Tibial artery (tissue), 4 donors: ENCODE measurements at regions not wholly inside any gene's neighbourhood (a gene's known extent, or its start where the extent isn't known, plus 50 kb on each side); places are given as distances from the start of the nearest gene placed in this dataset.

ENCODE experiments used
- DNase-seq, 2 donors: peaks; one replicate each; pipeline ENCODE4 v3.0.0-alpha.2; 2019
- H3K27ac ChIP-seq, 2 donors: fragments of 200-600 bp; sonication (generic) in 1 of 2; 1 replicate in 1 of 2; 2 replicates in 1 of 2; pipeline ENCODE4 v1.5.1; 2018 to 2019; ENCODE audit warnings: mild to moderate bottlenecking in 1 of 2
- H3K27me3 ChIP-seq, 2 donors: fragments of 200-600 bp; sonication (generic) in 1 of 2; one replicate each; pipeline versions ENCODE4 v1.5.1 to v1.6.0; 2016 to 2019
- H3K36me3 ChIP-seq, 3 donors: fragments of 200-600 bp; sonication (generic) in 2 of 3; one replicate each; pipeline ENCODE4 v1.5.1; 2016 to 2019; ENCODE audit warnings: mild to moderate bottlenecking in 2 of 3
- H3K4me1 ChIP-seq, 4 donors: fragments of 200-600 bp; sonication (generic) in 2 of 4; 1 replicate in 3 of 4; 2 replicates in 1 of 4; pipeline ENCODE4 v1.5.1; 2016 to 2019
- H3K4me3 ChIP-seq, 2 donors: fragments of 200-600 bp; sonication (generic) in 1 of 2; 1 replicate in 1 of 2; 2 replicates in 1 of 2; pipeline ENCODE4 v1.5.1; 2018 to 2019; ENCODE audit warnings: mild to moderate bottlenecking in 2 of 2
- H3K9me3 ChIP-seq, 3 donors: fragments of 200-600 bp; sonication (generic) in 1 of 3; one replicate each; pipeline ENCODE4 v1.5.1; 2016 to 2019
- CTCF ChIP-seq, 2 experiments: fragments of 200-600 bp in 1 of 2; fragments of 450-650 bp in 1 of 2; IDR thresholded peaks; one replicate each; pipeline ENCODE4 v1.5.1; 2017 to 2019; ENCODE audit warnings: antibody characterized with exemption in 2 of 2, mild to moderate bottlenecking in 1 of 2, moderate library complexity in 1 of 2
- intact Hi-C: fragments of 100-400 bp; cut with DNase I; formaldehyde crosslinking; loops from one replicate; pipeline ENCODE4 v1.15.0; 2023; ENCODE audit warnings: low total_unique reads

GRCh38 chr22:49418341-49418894 lies 409.3 kb downstream of the BRD1 start:
- Histone ChIP-seq H3K4me3 (no peak overlapping the region), H3K36me3 (no peaks in the 10 kb centered on the region), H3K27me3 (no peaks in the 10 kb centered on the region), H3K4me1 (no peaks in the 10 kb centered on the region), H3K27ac (no peak overlapping the region), H3K9me3 (peaks cover 0 to 16% (median 6%) of the 10 kb centered on the region in 3 donors)
- peak in 1 of 2 donors; percentile 49 for DNase-seq
- intact Hi-C loops, result no loop called here
- TF ChIP-seq CTCF (IDR thresholded peaks at IDR 0.05), result no peak

GRCh38 chr22:49417833-49418232 lies 409.8 kb downstream of the BRD1 start:
- intact Hi-C loops, result no loop called here
- DNase-seq, result peak in 1 of 2 donors; percentile 41
- H3K36me3 ChIP-seq, result no peaks in the 10 kb centered on the region
- TF ChIP-seq CTCF (IDR thresholded peaks at IDR 0.05), result no peak
- no peak overlapping the region for H3K4me3 ChIP-seq
- no peak overlapping the region for H3K27ac ChIP-seq
- H3K27me3 ChIP-seq, result no peaks in the 10 kb centered on the region
- H3K4me1 ChIP-seq, result no peaks in the 10 kb centered on the region
- H3K9me3 ChIP-seq, result peaks cover 0 to 16% (median 2%) of the 10 kb centered on the region in 3 donors

- Histone ChIP-seq H3K27ac (no peak overlapping the region), H3K9me3 (peaks cover 0 to 16% (median 0%) of the 10 kb centered on the region in 3 donors), H3K4me3 (no peak overlapping the region), H3K36me3 (no peaks in the 10 kb centered on the region), H3K4me1 (no peaks in the 10 kb centered on the region), H3K27me3 (no peaks in the 10 kb centered on the region)
- DNase-seq, result peak in 1 of 2 donors; percentile 44
- no peak for TF ChIP-seq CTCF (IDR thresholded peaks at IDR 0.05)
- intact Hi-C loops, result no loop called here
Measured at GRCh38 chr22:49417326-49417725, 410.3 kb downstream of the BRD1 start.

- no peak for TF ChIP-seq CTCF (IDR thresholded peaks at IDR 0.05)
- Histone ChIP-seq H3K4me1 (no peaks in the 10 kb centered on the region), H3K36me3 (no peaks in the 10 kb centered on the region), H3K9me3 (peaks cover 0 to 11% (median 0%) of the 10 kb centered on the region in 3 donors), H3K27ac (no peak overlapping the region), H3K4me3 (no peak overlapping the region), H3K27me3 (peaks cover 0 to 2% of the 10 kb centered on the region in 2 donors)
- intact Hi-C loops, result no loop called here
- peak in 1 of 2 donors; percentile 53 for DNase-seq
Measured at GRCh38 chr22:49415151-49415951, 412.3 kb downstream of the BRD1 start.

- intact Hi-C loops, result no loop called here
- Histone ChIP-seq H3K9me3 (peaks cover 0 to 4% (median 0%) of the 10 kb centered on the region in 3 donors), H3K4me1 (no peaks in the 10 kb centered on the region), H3K4me3 (no peak overlapping the region), H3K27ac (no peak overlapping the region), H3K27me3 (peaks cover 0 to 2% of the 10 kb centered on the region in 2 donors), H3K36me3 (no peaks in the 10 kb centered on the region)
- no peak for TF ChIP-seq CTCF (IDR thresholded peaks at IDR 0.05)
- peak in 1 of 2 donors; percentile 34 for DNase-seq
Measured at GRCh38 chr22:49413551-49413950, 414.1 kb downstream of the BRD1 start.
